ENCODE measurements at regions not wholly inside any gene's neighbourhood (a gene's known extent, or its start where the extent isn't known, plus 50 kb on each side); places are given as distances from the start of the nearest gene placed in this dataset.

DNA sequence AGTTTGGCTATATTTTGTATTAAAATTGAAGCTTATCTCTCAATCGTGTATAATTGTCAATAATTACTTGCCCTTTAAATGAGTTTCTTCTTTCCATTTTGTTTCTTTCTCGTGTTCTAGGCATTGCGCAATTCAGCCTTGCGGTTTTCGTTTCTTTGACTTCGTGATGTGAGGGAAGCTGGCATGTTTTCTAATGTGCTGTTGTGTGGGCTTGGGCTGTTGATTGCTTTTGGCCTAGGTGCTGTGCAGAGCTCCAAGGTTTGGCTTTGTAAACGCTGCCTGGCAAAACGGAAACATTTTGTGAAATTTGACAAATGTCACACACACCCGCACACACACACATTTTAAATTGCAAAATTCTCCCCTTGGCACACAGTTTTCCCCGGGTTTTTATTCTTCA is 242.6 kb upstream of the TCF4 start:
- H3K4me1 ChIP-seq: peaks cover 11% of the 10 kb centered on the region; the same call in 2 of the 3 replicates
- no peak for FAIRE-seq
- H3K9me3 ChIP-seq: peaks cover 12% of the 10 kb centered on the region; the same call in 2 of the 3 replicates
- WGBS (ENCODE audit: missing lambda C conversion rate): 76% methylated on average over 10 of the region's 10 CpGs
- ChIA-PET CTCF (no interaction called here), POLR2A (no interaction called here)
- no peak for DNase-seq (ENCODE audit: low read depth in 1 of 2, low spot score in 1 of 2)
- ATAC-seq: no peak
- no peak overlapping the region for H3K4me2 ChIP-seq
- no peak overlapping the region for H3K4me3 ChIP-seq
- TF ChIP-seq BHLHE40 (IDR thresholded peaks at IDR 0.05; ENCODE audit: low read depth, low read length): no peak
- TF ChIP-seq MYC (IDR thresholded peaks at IDR 0.05; ENCODE audit: borderline replicate concordance, low read length): no peak
- TF ChIP-seq, protein P1, sequence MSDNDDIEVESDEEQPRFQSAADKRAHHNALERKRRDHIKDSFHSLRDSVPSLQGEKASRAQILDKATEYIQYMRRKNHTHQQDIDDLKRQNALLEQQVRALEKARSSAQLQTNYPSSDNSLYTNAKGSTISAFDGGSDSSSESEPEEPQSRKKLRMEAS (IDR thresholded peaks at IDR 0.05): no peak
- TF ChIP-seq CEBPB (IDR thresholded peaks at IDR 0.05): peak; percentile 62 to 83; a peak in 3 of 4 replicates
- no peak overlapping the region for H3K27ac ChIP-seq

DNA sequence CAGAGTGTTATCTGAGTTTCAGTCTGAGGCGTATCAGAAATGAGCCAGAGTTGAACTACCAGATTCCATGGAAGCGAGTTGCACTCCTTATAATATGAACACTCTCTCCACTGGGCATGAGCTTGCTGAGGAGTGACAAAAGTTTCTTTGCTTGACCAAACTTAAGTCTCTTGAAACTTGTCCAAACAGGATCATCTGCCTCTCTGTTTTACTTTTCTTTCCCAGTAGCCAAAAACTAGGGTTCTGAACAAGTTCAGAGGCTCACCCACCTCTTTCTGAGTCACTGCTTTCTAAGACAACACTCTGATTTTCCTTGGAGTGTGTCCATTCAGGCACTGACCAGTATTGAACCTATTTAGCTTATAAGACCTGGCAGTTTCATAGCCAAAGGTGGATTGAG is 233.2 kb upstream of the TCF4 start:
- ChIA-PET CTCF (interaction anchor here (1.1 kb wide), 1 partner anchor 39 kb away, joined by 3 read pairs; no protein-coding TSS in a partner anchor), POLR2A (no interaction called here)
- Histone ChIP-seq H3K4me2 (peak overlapping the region; percentile 33; the same call in 1 of the 3 replicates), H3K4me3 (no peak overlapping the region), H3K4me1 (peaks cover 7% of the 10 kb centered on the region; the same call in 2 of the 3 replicates), H3K9me3 (no peaks in the 10 kb centered on the region), H3K27ac (peak overlapping the region in 1 of 2 experiments; percentile 46; a peak in 2 of 6 replicates)
- no peak for FAIRE-seq
- ATAC-seq: no peak
- 36% methylated on average over 2 of the region's 2 CpGs for WGBS (ENCODE audit: missing lambda C conversion rate)
- DNase-seq (ENCODE audit: low read depth in 1 of 2, low spot score in 1 of 2): no peak
- no peak for TF ChIP-seq ESRRA (IDR thresholded peaks at IDR 0.05; ENCODE audit: borderline replicate concordance, low read length)
- TF ChIP-seq, protein P2, sequence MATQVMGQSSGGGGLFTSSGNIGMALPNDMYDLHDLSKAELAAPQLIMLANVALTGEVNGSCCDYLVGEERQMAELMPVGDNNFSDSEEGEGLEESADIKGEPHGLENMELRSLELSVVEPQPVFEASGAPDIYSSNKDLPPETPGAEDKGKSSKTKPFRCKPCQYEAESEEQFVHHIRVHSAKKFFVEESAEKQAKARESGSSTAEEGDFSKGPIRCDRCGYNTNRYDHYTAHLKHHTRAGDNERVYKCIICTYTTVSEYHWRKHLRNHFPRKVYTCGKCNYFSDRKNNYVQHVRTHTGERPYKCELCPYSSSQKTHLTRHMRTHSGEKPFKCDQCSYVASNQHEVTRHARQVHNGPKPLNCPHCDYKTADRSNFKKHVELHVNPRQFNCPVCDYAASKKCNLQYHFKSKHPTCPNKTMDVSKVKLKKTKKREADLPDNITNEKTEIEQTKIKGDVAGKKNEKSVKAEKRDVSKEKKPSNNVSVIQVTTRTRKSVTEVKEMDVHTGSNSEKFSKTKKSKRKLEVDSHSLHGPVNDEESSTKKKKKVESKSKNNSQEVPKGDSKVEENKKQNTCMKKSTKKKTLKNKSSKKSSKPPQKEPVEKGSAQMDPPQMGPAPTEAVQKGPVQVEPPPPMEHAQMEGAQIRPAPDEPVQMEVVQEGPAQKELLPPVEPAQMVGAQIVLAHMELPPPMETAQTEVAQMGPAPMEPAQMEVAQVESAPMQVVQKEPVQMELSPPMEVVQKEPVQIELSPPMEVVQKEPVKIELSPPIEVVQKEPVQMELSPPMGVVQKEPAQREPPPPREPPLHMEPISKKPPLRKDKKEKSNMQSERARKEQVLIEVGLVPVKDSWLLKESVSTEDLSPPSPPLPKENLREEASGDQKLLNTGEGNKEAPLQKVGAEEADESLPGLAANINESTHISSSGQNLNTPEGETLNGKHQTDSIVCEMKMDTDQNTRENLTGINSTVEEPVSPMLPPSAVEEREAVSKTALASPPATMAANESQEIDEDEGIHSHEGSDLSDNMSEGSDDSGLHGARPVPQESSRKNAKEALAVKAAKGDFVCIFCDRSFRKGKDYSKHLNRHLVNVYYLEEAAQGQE (IDR thresholded peaks at IDR 0.05): no peak
- TF ChIP-seq, protein P3, sequence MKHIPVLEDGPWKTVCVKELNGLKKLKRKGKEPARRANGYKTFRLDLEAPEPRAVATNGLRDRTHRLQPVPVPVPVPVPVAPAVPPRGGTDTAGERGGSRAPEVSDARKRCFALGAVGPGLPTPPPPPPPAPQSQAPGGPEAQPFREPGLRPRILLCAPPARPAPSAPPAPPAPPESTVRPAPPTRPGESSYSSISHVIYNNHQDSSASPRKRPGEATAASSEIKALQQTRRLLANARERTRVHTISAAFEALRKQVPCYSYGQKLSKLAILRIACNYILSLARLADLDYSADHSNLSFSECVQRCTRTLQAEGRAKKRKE (CRISPR knock-in tag; IDR thresholded peaks at IDR 0.05; ENCODE audit: low read depth): no peak
- no peak for TF ChIP-seq SREBF2 (IDR thresholded peaks at IDR 0.05)
- TF ChIP-seq ZNF302 (CRISPR knock-in tag; IDR thresholded peaks at IDR 0.05): no peak
- no peak for TF ChIP-seq TFCP2L1 (CRISPR knock-in tag; IDR thresholded peaks at IDR 0.05)
- TF ChIP-seq, protein P4, sequence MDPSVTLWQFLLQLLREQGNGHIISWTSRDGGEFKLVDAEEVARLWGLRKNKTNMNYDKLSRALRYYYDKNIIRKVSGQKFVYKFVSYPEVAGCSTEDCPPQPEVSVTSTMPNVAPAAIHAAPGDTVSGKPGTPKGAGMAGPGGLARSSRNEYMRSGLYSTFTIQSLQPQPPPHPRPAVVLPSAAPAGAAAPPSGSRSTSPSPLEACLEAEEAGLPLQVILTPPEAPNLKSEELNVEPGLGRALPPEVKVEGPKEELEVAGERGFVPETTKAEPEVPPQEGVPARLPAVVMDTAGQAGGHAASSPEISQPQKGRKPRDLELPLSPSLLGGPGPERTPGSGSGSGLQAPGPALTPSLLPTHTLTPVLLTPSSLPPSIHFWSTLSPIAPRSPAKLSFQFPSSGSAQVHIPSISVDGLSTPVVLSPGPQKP (IDR thresholded peaks at IDR 0.05; ENCODE audit: low read depth, low read length): no peak
- TF ChIP-seq, protein P5, sequence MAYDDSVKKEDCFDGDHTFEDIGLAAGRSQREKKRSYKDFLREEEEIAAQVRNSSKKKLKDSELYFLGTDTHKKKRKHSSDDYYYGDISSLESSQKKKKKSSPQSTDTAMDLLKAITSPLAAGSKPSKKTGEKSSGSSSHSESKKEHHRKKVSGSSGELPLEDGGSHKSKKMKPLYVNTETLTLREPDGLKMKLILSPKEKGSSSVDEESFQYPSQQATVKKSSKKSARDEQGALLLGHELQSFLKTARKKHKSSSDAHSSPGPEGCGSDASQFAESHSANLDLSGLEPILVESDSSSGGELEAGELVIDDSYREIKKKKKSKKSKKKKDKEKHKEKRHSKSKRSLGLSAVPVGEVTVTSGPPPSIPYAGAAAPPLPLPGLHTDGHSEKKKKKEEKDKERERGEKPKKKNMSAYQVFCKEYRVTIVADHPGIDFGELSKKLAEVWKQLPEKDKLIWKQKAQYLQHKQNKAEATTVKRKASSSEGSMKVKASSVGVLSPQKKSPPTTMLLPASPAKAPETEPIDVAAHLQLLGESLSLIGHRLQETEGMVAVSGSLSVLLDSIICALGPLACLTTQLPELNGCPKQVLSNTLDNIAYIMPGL (CRISPR knock-in tag; IDR thresholded peaks at IDR 0.05; ENCODE audit: borderline replicate concordance): no peak
- TF ChIP-seq PHF8 (IDR thresholded peaks at IDR 0.05; ENCODE audit: borderline replicate concordance, low read depth): no peak
- TF ChIP-seq SMC3 (IDR thresholded peaks at IDR 0.05): no peak
- no peak for TF ChIP-seq POLR2AphosphoS2 (conservative IDR thresholded peaks at IDR 0.05; ENCODE audit: low read length)
- TF ChIP-seq, protein P6, sequence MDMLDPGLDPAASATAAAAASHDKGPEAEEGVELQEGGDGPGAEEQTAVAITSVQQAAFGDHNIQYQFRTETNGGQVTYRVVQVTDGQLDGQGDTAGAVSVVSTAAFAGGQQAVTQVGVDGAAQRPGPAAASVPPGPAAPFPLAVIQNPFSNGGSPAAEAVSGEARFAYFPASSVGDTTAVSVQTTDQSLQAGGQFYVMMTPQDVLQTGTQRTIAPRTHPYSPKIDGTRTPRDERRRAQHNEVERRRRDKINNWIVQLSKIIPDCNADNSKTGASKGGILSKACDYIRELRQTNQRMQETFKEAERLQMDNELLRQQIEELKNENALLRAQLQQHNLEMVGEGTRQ (IDR thresholded peaks at IDR 0.05): no peak
- no peak for TF ChIP-seq CHD2 (IDR thresholded peaks at IDR 0.05; ENCODE audit: low read length, partially characterized antibody)
- no peak for TF ChIP-seq ZC3H11A (IDR thresholded peaks at IDR 0.05)
- TF ChIP-seq MAZ (IDR thresholded peaks at IDR 0.05; ENCODE audit: borderline replicate concordance, low read depth, low read length): no peak
- TF ChIP-seq FOSL2 (IDR thresholded peaks at IDR 0.05): no peak
- no peak for TF ChIP-seq FOSL2 (CRISPR knock-in tag; IDR thresholded peaks at IDR 0.05)
- no peak for TF ChIP-seq EHF (CRISPR knock-in tag; IDR thresholded peaks at IDR 0.05)
- TF ChIP-seq NFE2L2 (conservative IDR thresholded peaks at IDR 0.05; ENCODE audit: low read length): no peak
- TF ChIP-seq, protein P1 (IDR thresholded peaks at IDR 0.05): no peak
